GM18909 (cell line): ENCODE measurements at regions not wholly inside any gene's neighbourhood (a gene's known extent, or its start where the extent isn't known, plus 50 kb on each side); places are given as distances from the start of the nearest gene placed in this dataset.
A peak's percentile ranks its signal among the peaks of the same experiment; 100 is the strongest.
"Not testable (repeated sequence)": the region's sequence is repeated elsewhere in the genome, so short reads cannot be mapped to it uniquely, and the experiment has no call there.

Experiments
- ATAC-seq: cut with Tn5 transposase; IDR thresholded peaks from one replicate; pipeline ENCODE4 v1.9.1; 2021; ENCODE audit warnings: mild to moderate bottlenecking; ENCODE audit not compliant: unreplicated experiment, poor library complexity

- not testable (repeated sequence) for ATAC-seq
Observed at GRCh38 chr3:107909583-107909982, 181.2 kb downstream of the CD47 start.

GRCh38 chr3:107907996-107908395 is 182.8 kb downstream of the CD47 start:
- ATAC-seq = no peak

- no peak for ATAC-seq
Observed at GRCh38 chr3:107904536-107905066, 186.2 kb downstream of the CD47 start.

GRCh38 chr3:107899990-107900651 is 190.7 kb downstream of the CD47 start:
- ATAC-seq = no peak

GRCh38 chr3:107897471-107898061 is 193.3 kb downstream of the CD47 start:
- ATAC-seq = no peak

- ATAC-seq = no peak
Observed at GRCh38 chr3:107894998-107895397, 195.8 kb downstream of the CD47 start.

- no peak for ATAC-seq
Observed at GRCh38 chr3:107892955-107893624, 197.7 kb downstream of the CD47 start.

- no peak for ATAC-seq
Observed at GRCh38 chr3:107884719-107885460, 205.9 kb downstream of the CD47 start.

GRCh38 chr3:107884028-107884427 is 206.8 kb downstream of the CD47 start:
- no peak for ATAC-seq

GRCh38 chr3:107882881-107883280 is 207.9 kb downstream of the CD47 start:
- ATAC-seq = no peak

- ATAC-seq = no peak
Observed at GRCh38 chr3:107882261-107882660, 208.6 kb downstream of the CD47 start.

GRCh38 chr3:107881509-107881908 is 209.3 kb downstream of the CD47 start:
- ATAC-seq = no peak

- ATAC-seq = no peak
Observed at GRCh38 chr3:107880702-107881101, 210.1 kb downstream of the CD47 start.

- no peak for ATAC-seq
Observed at GRCh38 chr3:107877936-107878335, 212.9 kb downstream of the CD47 start.

- peak; percentile 46 for ATAC-seq
Observed at GRCh38 chr3:107870943-107871638, 219.7 kb downstream of the CD47 start.

GRCh38 chr3:107870096-107870495 is 220.7 kb downstream of the CD47 start:
- ATAC-seq = no peak

- ATAC-seq = no peak
Observed at GRCh38 chr3:107868449-107868848, 222.4 kb downstream of the CD47 start.

- ATAC-seq = peak; percentile 91
Observed at GRCh38 chr3:107861904-107862303, 228.9 kb downstream of the CD47 start.

GRCh38 chr3:107861422-107861821 is 229.4 kb downstream of the CD47 start:
- ATAC-seq = no peak
